Activated T-helper 1 cell treated with anti-CD3 and anti-CD28 coated beads, Interleukin-12 subunit alpha, Interleukin-12 subunit beta, Interleukin-2, Interleukin-4 antibody, amounts not matched to agents 30 ng/mL and 10 ng/mL and 1 ng/mL, durations not matched to agents 14 hours and 24 hours and 36 hours (primary cell): ENCODE measurements at regions not wholly inside any gene's neighbourhood (a gene's known extent, or its start where the extent isn't known, plus 50 kb on each side); places are given as distances from the start of the nearest gene placed in this dataset.

Experiments
- DNase-seq: peaks from one replicate; pipeline ENCODE4 v3.0.0; 2021; ENCODE audit warnings: low spot score
- H3K27ac Mint-ChIP-seq: one replicate; pipeline ENCODE4 v1.8.0; 2021; ENCODE audit warnings: mild to moderate bottlenecking, mixed read lengths
- H3K27me3 Mint-ChIP-seq: one replicate; pipeline ENCODE4 v1.8.0; 2022; ENCODE audit warnings: mild to moderate bottlenecking, moderate library complexity, mixed read lengths; ENCODE audit not compliant: insufficient read depth
- H3K36me3 Mint-ChIP-seq: one replicate; pipeline ENCODE4 v1.8.0; 2021; ENCODE audit warnings: low read depth, mixed read lengths
- H3K4me1 Mint-ChIP-seq: one replicate; pipeline ENCODE4 v1.8.0; 2021; ENCODE audit warnings: low read depth, mixed read lengths
- H3K4me3 Mint-ChIP-seq: one replicate; pipeline ENCODE4 v1.8.0; 2021; ENCODE audit warnings: mild to moderate bottlenecking, moderate library complexity, mixed read lengths
- H3K9me3 Mint-ChIP-seq: one replicate; pipeline ENCODE4 v1.8.0; 2021; ENCODE audit warnings: mixed read lengths
- intact Hi-C: fragments of 100-400 bp; cut with micrococcal nuclease; formaldehyde crosslinking; loops from one replicate; pipeline ENCODE4 v1.15.1; 2024

GRCh38 chr7:125033506-125033905 is 103.9 kb upstream of the POT1 start:
- intact Hi-C loops: no loop called here
- Mint-ChIP-seq H3K4me3 (no peak overlapping the region), H3K9me3 (no peaks in the 10 kb centered on the region), H3K36me3 (no peaks in the 10 kb centered on the region), H3K27ac (no peak overlapping the region), H3K27me3 (no peaks in the 10 kb centered on the region), H3K4me1 (no peaks in the 10 kb centered on the region)
- no peak for DNase-seq

DNA sequence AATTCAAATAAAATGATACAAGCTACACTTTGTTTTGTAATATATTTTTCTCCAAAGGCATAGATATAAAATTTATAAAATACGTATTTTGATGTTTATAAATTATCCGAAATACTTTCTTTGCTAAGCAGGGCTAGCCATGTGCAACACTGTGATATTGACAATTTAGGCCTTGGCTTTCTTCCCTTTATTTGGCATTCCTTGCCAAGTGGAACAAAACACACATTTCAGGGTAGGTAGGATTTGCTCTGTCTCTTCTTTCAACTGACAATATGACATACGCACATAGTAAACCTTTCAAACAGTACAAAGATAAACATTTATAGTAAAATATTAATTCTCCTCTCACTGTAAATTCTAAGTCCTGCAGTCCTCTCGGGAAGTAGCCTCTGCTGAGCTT is 103.3 kb upstream of the POT1 start:
- no peak overlapping the region for H3K27ac Mint-ChIP-seq
- no peaks in the 10 kb centered on the region for H3K36me3 Mint-ChIP-seq
- no peaks in the 10 kb centered on the region for H3K9me3 Mint-ChIP-seq
- H3K4me3 Mint-ChIP-seq: no peak overlapping the region
- H3K27me3 Mint-ChIP-seq: no peaks in the 10 kb centered on the region
- DNase-seq: no peak
- H3K4me1 Mint-ChIP-seq: no peaks in the 10 kb centered on the region
- intact Hi-C loops: no loop called here

DNA sequence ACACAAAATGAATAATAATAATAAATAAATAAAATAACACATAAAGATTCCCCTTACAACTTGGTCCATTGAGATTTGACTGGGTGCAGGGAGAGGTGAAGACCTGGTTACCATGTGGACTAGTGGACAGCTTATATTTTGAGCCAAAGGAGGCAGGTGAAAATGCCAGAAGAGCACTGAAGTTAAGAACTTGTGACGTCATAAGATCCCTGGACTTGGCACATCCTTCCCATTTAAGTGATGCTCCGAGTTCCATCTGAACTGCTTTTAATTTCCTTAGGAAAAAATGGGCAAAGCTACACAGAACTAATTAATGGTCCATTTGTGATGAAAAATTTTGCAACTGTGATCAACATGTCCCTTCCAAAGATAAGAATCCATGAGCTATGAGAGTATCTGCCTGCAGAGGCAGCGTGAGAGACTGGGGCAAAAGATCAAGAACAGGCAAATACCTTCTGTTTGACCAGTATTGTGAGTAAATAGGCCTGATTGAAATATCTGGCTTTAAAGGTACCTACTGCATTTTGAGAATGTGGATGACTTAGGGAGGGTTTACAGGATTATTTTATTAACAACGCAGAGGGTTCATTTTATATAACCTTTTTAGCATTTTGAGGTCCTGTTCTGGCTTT is 101.2 kb upstream of the POT1 start:
- Mint-ChIP-seq H3K4me3 (no peak overlapping the region), H3K4me1 (no peaks in the 10 kb centered on the region), H3K9me3 (no peaks in the 10 kb centered on the region), H3K27ac (no peak overlapping the region), H3K27me3 (no peaks in the 10 kb centered on the region), H3K36me3 (no peaks in the 10 kb centered on the region)
- intact Hi-C loops: no loop called here
- DNase-seq: no peak

- no peak for DNase-seq
- Mint-ChIP-seq H3K4me1 (no peaks in the 10 kb centered on the region), H3K9me3 (peaks cover 7% of the 10 kb centered on the region), H3K27me3 (peaks cover 2% of the 10 kb centered on the region), H3K27ac (no peak overlapping the region), H3K36me3 (no peaks in the 10 kb centered on the region), H3K4me3 (no peak overlapping the region)
- intact Hi-C loops: no loop called here
These were observed 96.0 kb upstream of the POT1 start for GRCh38 chr7:125025620-125026019.

- no peak for DNase-seq
- H3K4me1 Mint-ChIP-seq: no peaks in the 10 kb centered on the region
- H3K27me3 Mint-ChIP-seq: peaks cover 2% of the 10 kb centered on the region
- H3K27ac Mint-ChIP-seq: no peak overlapping the region
- peaks cover 7% of the 10 kb centered on the region for H3K9me3 Mint-ChIP-seq
- intact Hi-C loops: no loop called here
- no peaks in the 10 kb centered on the region for H3K36me3 Mint-ChIP-seq
- no peak overlapping the region for H3K4me3 Mint-ChIP-seq
These were observed 91.2 kb upstream of the POT1 start for GRCh38 chr7:125020801-125021200.

- H3K27me3 Mint-ChIP-seq: no peaks in the 10 kb centered on the region
These were observed 80.9 kb upstream of the POT1 start for GRCh38 chr7:125010540-125010939.

GRCh38 chr7:124996778-124997177 is 67.2 kb upstream of the POT1 start:
- H3K4me3 Mint-ChIP-seq: no peak overlapping the region
- no peaks in the 10 kb centered on the region for H3K36me3 Mint-ChIP-seq
- H3K4me1 Mint-ChIP-seq: no peaks in the 10 kb centered on the region
- no peaks in the 10 kb centered on the region for H3K27me3 Mint-ChIP-seq
- DNase-seq: no peak
- intact Hi-C loops: no loop called here
- H3K27ac Mint-ChIP-seq: no peak overlapping the region
- no peaks in the 10 kb centered on the region for H3K9me3 Mint-ChIP-seq

More at GRCh38 chr7:125010540-125010939, 80.9 kb upstream of the POT1 start:
- intact Hi-C loops: no loop called here
- no peak overlapping the region for H3K4me3 Mint-ChIP-seq
- H3K9me3 Mint-ChIP-seq: no peaks in the 10 kb centered on the region
- DNase-seq: no peak
- H3K4me1 Mint-ChIP-seq: no peaks in the 10 kb centered on the region
- H3K36me3 Mint-ChIP-seq: no peaks in the 10 kb centered on the region
- no peak overlapping the region for H3K27ac Mint-ChIP-seq

DNA sequence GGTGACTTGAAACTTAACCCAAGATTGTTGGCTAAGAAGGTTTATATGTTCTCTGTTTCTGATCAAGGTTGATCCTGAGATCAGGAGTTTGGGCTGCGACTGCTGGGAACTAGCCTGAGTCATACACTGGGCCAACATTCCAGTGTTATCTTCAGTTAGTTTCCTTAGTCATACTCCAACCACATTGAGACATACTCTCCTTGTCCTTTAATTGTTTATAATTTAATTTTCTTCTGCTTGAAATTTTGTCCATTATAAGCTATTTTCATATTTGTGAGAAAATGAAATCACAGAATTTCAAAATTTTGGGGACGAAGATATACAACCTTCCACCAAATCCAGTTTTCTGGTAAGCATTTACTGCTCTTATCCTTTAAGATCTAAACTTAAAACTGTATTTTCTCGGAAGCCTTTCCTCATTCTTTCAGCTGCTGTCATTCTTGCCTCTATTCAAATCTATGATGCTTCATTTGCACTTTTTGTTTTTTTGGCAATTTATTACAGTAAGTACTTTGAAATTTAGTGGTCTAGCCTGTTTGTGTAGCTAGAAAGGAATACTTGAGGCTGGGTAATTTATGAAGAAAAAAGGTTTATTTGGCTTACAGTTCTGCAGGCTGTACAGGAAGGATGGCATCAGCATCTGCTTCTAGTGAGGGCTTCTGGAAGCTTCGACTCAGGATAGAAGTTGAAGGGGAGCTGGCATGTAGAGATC is 63.4 kb upstream of the POT1 start:
- no peaks in the 10 kb centered on the region for H3K4me1 Mint-ChIP-seq
- no peaks in the 10 kb centered on the region for H3K27me3 Mint-ChIP-seq
- no peaks in the 10 kb centered on the region for H3K36me3 Mint-ChIP-seq
- no peak for DNase-seq
- H3K27ac Mint-ChIP-seq: no peak overlapping the region
- no peak overlapping the region for H3K4me3 Mint-ChIP-seq
- H3K9me3 Mint-ChIP-seq: no peaks in the 10 kb centered on the region
- intact Hi-C loops: no loop called here

GRCh38 chr7:124989911-124990310 is 60.3 kb upstream of the POT1 start:
- Mint-ChIP-seq H3K27ac (no peak overlapping the region), H3K36me3 (no peaks in the 10 kb centered on the region), H3K4me3 (no peak overlapping the region), H3K27me3 (no peaks in the 10 kb centered on the region), H3K4me1 (no peaks in the 10 kb centered on the region), H3K9me3 (no peaks in the 10 kb centered on the region)
- DNase-seq: no peak
- intact Hi-C loops: no loop called here
